Progenitor cell of endocrine pancreas (in vitro differentiated cells): ENCODE measurements at regions not wholly inside any gene's neighbourhood (a gene's known extent, or its start where the extent isn't known, plus 50 kb on each side); places are given as distances from the start of the nearest gene placed in this dataset.

ENCODE experiments used
- DNase-seq: peaks from one replicate; pipeline ENCODE4 v3.0.0; 2021; ENCODE audit warnings: low spot score; ENCODE audit not compliant: unreplicated experiment
- H3K27ac Mint-ChIP-seq: 2 replicates; pipeline ENCODE4 v1.8.0; 2021; ENCODE audit warnings: mild to moderate bottlenecking, moderate library complexity, mixed read lengths
- H3K27me3 Mint-ChIP-seq: 2 replicates; pipeline ENCODE4 v1.8.0; 2021; ENCODE audit warnings: mixed read lengths
- H3K36me3 Mint-ChIP-seq: 2 replicates; pipeline ENCODE4 v1.8.0; 2022; ENCODE audit warnings: mixed read lengths; ENCODE audit not compliant: insufficient read depth
- H3K4me1 Mint-ChIP-seq: 2 replicates; pipeline ENCODE4 v1.8.0; 2021; ENCODE audit warnings: low read depth, mixed read lengths
- H3K4me3 Mint-ChIP-seq: 2 replicates; pipeline ENCODE4 v1.8.0; 2021; ENCODE audit warnings: low read depth, mild to moderate bottlenecking, moderate library complexity, mixed read lengths
- H3K9me3 Mint-ChIP-seq: 2 replicates; pipeline ENCODE4 v1.8.0; 2021; ENCODE audit warnings: low read depth, mixed read lengths
- CTCF ChIP-seq: fragments of 200-600 bp; sonication (generic); IDR thresholded peaks from one replicate; pipeline ENCODE4 v1.5.0; 2021; ENCODE audit warnings: antibody characterized with exemption, mild to moderate bottlenecking; ENCODE audit not compliant: unreplicated experiment

DNA sequence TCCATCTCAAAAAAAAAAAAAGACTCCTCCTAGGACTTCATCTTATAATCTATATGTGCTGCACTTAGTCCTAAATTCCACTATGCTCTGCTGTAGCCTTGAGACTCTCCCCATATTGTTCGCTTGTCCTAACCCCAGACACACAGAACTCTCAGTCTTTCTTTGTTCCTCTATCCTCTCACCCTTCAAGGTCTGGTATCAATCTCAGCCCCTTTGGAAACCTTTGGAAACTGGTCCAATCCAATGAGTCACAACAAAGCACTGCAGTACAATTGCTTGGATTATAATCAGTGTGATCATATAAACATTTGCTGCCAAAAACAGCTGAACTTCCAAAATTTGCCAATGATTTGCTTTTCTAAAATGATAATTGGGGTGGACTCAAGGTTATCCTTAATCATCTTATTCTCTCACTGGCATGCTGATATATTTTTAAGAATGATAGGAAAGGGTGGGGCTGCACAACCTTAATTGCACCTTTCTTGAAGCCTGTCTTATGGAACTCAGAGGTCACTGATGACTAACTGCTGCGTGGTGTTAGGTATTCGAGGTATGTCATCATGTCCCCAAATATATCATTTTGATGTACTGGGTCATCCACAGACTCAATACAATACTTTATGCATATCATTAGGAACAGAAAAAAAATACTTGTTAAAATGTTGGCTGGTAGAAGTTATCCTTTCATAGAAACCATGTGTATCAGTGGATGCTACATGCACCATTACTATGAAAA is 756.7 kb downstream of the NR2F2 start:
- Mint-ChIP-seq H3K27ac (no peak overlapping the region), H3K27me3 (no peaks in the 10 kb centered on the region), H3K9me3 (no peaks in the 10 kb centered on the region), H3K36me3 (no peaks in the 10 kb centered on the region), H3K4me1 (peaks cover 36% of the 10 kb centered on the region), H3K4me3 (no peak overlapping the region)
- DNase-seq = no peak
- TF ChIP-seq CTCF = no peak

DNA sequence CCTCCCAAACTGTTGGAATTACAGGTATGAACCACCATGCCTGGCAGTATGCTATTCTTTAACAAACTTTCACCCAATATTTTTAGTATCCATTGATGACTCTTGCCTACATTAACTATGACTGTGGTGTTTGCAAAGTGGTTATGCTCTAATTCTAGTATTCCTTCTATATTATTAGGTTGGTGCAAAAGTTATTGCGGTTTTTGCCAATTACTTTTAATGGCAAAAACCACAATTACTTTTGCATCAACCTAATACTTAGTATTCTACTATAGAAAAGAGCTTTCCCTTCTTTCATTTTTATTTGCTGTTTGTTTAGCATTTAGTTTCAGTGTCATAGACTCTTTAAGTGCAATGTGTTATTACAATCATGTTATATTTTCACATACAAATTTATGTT is 760.6 kb downstream of the NR2F2 start:
- H3K4me3 Mint-ChIP-seq = no peak overlapping the region
- no peak for DNase-seq
- TF ChIP-seq CTCF = no peak
- peaks cover 7% of the 10 kb centered on the region for H3K4me1 Mint-ChIP-seq
- no peak overlapping the region for H3K27ac Mint-ChIP-seq
- H3K9me3 Mint-ChIP-seq = no peaks in the 10 kb centered on the region
- H3K27me3 Mint-ChIP-seq = no peaks in the 10 kb centered on the region
- no peaks in the 10 kb centered on the region for H3K36me3 Mint-ChIP-seq

GRCh38 chr15:97092656-97093055 is 762.2 kb downstream of the NR2F2 start:
- DNase-seq = no peak
- Mint-ChIP-seq H3K36me3 (no peaks in the 10 kb centered on the region), H3K27me3 (no peaks in the 10 kb centered on the region), H3K4me1 (no peaks in the 10 kb centered on the region), H3K27ac (no peak overlapping the region), H3K4me3 (no peak overlapping the region), H3K9me3 (peaks cover under 1% of the 10 kb centered on the region)
- TF ChIP-seq CTCF = no peak

GRCh38 chr15:97096303-97096835 is 765.9 kb downstream of the NR2F2 start:
- DNase-seq = no peak
- Mint-ChIP-seq H3K4me1 (peaks cover 4% of the 10 kb centered on the region), H3K9me3 (peaks cover 6% of the 10 kb centered on the region), H3K36me3 (no peaks in the 10 kb centered on the region), H3K4me3 (no peak overlapping the region), H3K27ac (no peak overlapping the region), H3K27me3 (peaks cover 3% of the 10 kb centered on the region)
- TF ChIP-seq CTCF = no peak

GRCh38 chr15:97099040-97099439 is 768.5 kb downstream of the NR2F2 start:
- H3K36me3 Mint-ChIP-seq = no peaks in the 10 kb centered on the region
- peaks cover 3% of the 10 kb centered on the region for H3K27me3 Mint-ChIP-seq
- no peak overlapping the region for H3K4me3 Mint-ChIP-seq
- no peak for DNase-seq
- peaks cover 6% of the 10 kb centered on the region for H3K9me3 Mint-ChIP-seq
- peaks cover 4% of the 10 kb centered on the region for H3K4me1 Mint-ChIP-seq
- H3K27ac Mint-ChIP-seq = no peak overlapping the region
- no peak for TF ChIP-seq CTCF
